ENCODE measurements at regions not wholly inside any gene's neighbourhood (a gene's known extent, or its start where the extent isn't known, plus 50 kb on each side); places are given as distances from the start of the nearest gene placed in this dataset.

DNA sequence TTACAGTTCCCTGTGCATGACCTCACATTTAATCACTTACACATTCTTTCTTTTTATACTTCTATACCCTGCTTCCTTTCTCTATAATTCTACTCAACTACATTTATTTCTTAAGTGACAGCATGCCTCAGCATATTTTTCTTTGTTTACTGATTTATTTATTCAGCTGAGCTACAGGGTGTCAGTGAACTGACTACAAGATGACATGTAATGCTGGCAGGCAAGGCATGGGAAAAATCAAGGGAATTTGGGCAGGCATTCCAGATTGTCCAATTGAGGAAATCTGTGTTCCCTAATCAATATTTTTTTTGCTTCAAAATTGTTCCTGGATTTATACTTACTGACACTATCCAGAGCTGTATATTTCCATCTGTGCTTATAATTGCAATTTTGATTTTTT is 875.5 kb downstream of the C4orf33 start:
- TF ChIP-seq, protein P1, sequence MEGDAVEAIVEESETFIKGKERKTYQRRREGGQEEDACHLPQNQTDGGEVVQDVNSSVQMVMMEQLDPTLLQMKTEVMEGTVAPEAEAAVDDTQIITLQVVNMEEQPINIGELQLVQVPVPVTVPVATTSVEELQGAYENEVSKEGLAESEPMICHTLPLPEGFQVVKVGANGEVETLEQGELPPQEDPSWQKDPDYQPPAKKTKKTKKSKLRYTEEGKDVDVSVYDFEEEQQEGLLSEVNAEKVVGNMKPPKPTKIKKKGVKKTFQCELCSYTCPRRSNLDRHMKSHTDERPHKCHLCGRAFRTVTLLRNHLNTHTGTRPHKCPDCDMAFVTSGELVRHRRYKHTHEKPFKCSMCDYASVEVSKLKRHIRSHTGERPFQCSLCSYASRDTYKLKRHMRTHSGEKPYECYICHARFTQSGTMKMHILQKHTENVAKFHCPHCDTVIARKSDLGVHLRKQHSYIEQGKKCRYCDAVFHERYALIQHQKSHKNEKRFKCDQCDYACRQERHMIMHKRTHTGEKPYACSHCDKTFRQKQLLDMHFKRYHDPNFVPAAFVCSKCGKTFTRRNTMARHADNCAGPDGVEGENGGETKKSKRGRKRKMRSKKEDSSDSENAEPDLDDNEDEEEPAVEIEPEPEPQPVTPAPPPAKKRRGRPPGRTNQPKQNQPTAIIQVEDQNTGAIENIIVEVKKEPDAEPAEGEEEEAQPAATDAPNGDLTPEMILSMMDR (IDR thresholded peaks at IDR 0.05), result no peak
- TF ChIP-seq POLR2A (IDR thresholded peaks at IDR 0.05), result no peak
- no peaks in the 10 kb centered on the region for H3K27me3 ChIP-seq
- DNase-seq, result no peak
- H3K4me1 ChIP-seq, result no peaks in the 10 kb centered on the region
- intact Hi-C loops (cut with DNase I; ENCODE audit: low total_unique reads), result no loop called here
- no peak overlapping the region for H3K27ac ChIP-seq
- H3K9me3 ChIP-seq, result no peaks in the 10 kb centered on the region
- no peak overlapping the region for H3K4me3 ChIP-seq
- no peaks in the 10 kb centered on the region for H3K36me3 ChIP-seq (ENCODE audit: low read depth, missing control alignments)

DNA sequence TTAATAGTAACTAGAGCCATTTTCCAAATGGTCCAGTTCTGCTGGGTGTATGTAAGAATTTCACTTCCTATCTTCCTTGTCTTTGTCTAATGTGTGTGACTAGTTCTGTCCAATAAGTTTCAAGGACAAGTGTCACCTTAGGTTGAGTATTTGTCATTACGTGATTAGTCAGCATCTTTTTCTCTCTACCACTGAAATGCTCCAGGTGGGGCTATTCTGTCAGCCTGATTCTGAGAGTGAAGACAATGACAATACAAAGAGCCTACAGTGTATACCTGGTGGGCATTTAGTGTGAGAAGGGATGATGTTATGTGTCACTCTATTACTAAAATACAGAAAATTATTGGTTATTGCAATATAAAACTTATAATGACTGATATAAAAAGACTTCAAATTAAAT is 876.3 kb downstream of the C4orf33 start:
- Histone ChIP-seq H3K36me3 (ENCODE audit: low read depth, missing control alignments) (no peaks in the 10 kb centered on the region), H3K27me3 (no peaks in the 10 kb centered on the region), H3K4me3 (no peak overlapping the region), H3K4me1 (no peaks in the 10 kb centered on the region), H3K9me3 (no peaks in the 10 kb centered on the region), H3K27ac (no peak overlapping the region)
- TF ChIP-seq, protein P1 (IDR thresholded peaks at IDR 0.05), result no peak
- TF ChIP-seq POLR2A (IDR thresholded peaks at IDR 0.05), result no peak
- intact Hi-C loops (cut with DNase I; ENCODE audit: low total_unique reads), result no loop called here
- 92 to 96% methylated on average over 1 of the region's 1 CpG for WGBS, 2 donors
- DNase-seq, result no peak

DNA sequence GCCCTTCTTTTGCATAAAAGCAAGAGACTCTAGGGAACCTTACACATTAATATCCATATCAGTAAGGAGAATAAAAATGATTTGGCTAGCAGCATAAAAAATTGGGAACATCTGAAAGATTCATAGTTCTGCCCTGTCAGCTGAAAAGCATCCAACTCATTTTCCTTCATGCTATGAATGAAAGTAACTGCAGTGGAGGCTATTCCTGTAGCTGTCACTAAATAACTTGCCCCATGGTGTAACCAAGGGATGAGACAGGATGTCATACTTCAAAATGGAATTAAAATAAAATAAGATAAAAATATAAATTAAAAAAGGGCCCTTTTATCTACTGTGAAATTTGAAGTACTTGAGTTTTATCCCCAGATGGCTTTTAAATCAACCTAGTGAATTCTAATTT is 878.8 kb downstream of the C4orf33 start:
- no peak for TF ChIP-seq POLR2A (IDR thresholded peaks at IDR 0.05)
- TF ChIP-seq, protein P1 (IDR thresholded peaks at IDR 0.05), result no peak
- no peak overlapping the region for H3K27ac ChIP-seq
- intact Hi-C loops (cut with DNase I; ENCODE audit: low total_unique reads), result no loop called here
- H3K9me3 ChIP-seq, result no peaks in the 10 kb centered on the region
- H3K36me3 ChIP-seq (ENCODE audit: low read depth, missing control alignments), result no peaks in the 10 kb centered on the region
- no peak overlapping the region for H3K4me3 ChIP-seq
- no peaks in the 10 kb centered on the region for H3K4me1 ChIP-seq
- no peak for DNase-seq
- H3K27me3 ChIP-seq, result no peaks in the 10 kb centered on the region

DNA sequence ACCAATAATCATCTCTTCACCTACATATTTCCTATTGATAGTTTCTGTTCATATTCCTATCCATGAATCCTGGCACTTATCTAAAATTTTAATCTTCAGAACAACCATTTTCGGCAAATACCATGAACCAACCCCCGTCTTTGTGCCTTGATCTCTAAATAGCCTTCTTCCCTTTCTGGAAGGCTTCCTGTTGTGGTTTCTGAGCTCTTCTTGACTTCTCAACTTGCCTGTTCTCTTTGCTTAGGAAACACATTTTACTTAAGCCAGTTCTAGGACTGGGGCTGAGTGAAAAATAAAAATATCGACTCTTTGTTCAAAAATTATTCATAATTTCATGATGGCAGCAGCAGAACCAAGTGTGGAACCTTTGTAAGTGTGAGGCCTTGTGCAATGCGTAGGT is 882.4 kb downstream of the C4orf33 start:
- Histone ChIP-seq H3K4me1 (no peaks in the 10 kb centered on the region), H3K27ac (no peak overlapping the region), H3K36me3 (ENCODE audit: low read depth, missing control alignments) (no peaks in the 10 kb centered on the region), H3K9me3 (no peaks in the 10 kb centered on the region), H3K4me3 (no peak overlapping the region), H3K27me3 (no peaks in the 10 kb centered on the region)
- DNase-seq, result no peak
- intact Hi-C loops (cut with DNase I; ENCODE audit: low total_unique reads), result no loop called here
- 87 to 88% methylated on average over 4 of the region's 4 CpGs for WGBS, 2 donors
- TF ChIP-seq, protein P1 (IDR thresholded peaks at IDR 0.05), result no peak
- TF ChIP-seq POLR2A (IDR thresholded peaks at IDR 0.05), result no peak

DNA sequence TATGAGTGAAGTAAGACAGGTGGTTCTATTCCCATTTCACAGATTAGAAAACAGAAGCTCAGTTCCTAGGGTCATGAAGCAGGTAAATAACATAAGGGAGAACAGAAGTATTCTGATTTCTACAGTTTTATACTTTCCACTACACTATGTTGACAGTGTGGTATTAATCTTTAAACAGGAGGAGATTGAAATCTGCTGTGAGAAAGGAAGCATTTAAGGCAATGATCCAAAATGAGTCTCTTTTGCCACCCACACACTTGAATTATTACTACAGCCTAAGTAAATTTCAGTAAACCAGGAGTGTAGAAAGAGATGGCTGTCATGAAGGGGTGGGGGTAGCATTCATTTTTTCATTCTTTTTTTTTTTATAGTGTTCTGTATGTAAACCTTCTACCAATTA is 893.0 kb downstream of the C4orf33 start:
- no peak for TF ChIP-seq POLR2A (IDR thresholded peaks at IDR 0.05)
- TF ChIP-seq, protein P1 (IDR thresholded peaks at IDR 0.05), result no peak
- no peak overlapping the region for H3K4me3 ChIP-seq
- no peaks in the 10 kb centered on the region for H3K9me3 ChIP-seq
- no peak overlapping the region for H3K27ac ChIP-seq
- intact Hi-C loops (cut with DNase I; ENCODE audit: low total_unique reads), result no loop called here
- no peaks in the 10 kb centered on the region for H3K36me3 ChIP-seq (ENCODE audit: low read depth, missing control alignments)
- no peak for DNase-seq
- no peaks in the 10 kb centered on the region for H3K4me1 ChIP-seq
- no peaks in the 10 kb centered on the region for H3K27me3 ChIP-seq

All from testis (tissue), 2 donors.